KMS-11 (cell line): ENCODE measurements at regions not wholly inside any gene's neighbourhood (a gene's known extent, or its start where the extent isn't known, plus 50 kb on each side); places are given as distances from the start of the nearest gene placed in this dataset.

Source experiments
- H2AFZ ChIP-seq: fragments of 200-600 bp; sonication (generic); 2 replicates; pipeline ENCODE4 v1.6.1; 2016; ENCODE audit warnings: antibody characterized with exemption, mixed run types, low read depth
- H3K27ac ChIP-seq: fragments of 200-600 bp; sonication (generic); 2 replicates; pipeline ENCODE4 v1.6.1; 2016; ENCODE audit warnings: mild to moderate bottlenecking, mixed run types
- H3K27me3 ChIP-seq: fragments of 200-600 bp; sonication (generic); 2 replicates; pipeline ENCODE4 v1.6.1; 2017; ENCODE audit warnings: mild to moderate bottlenecking, low read depth, mixed run types, moderate library complexity; ENCODE audit not compliant: insufficient read depth
- H3K36me3 ChIP-seq: fragments of 200-600 bp; sonication (generic); 2 replicates; pipeline ENCODE4 v1.6.1; 2017; ENCODE audit warnings: mild to moderate bottlenecking, mixed run types; ENCODE audit not compliant: insufficient read depth
- H3K4me1 ChIP-seq: fragments of 200-600 bp; sonication (generic); 2 replicates; pipeline ENCODE4 v1.6.1; 2016; ENCODE audit warnings: mild to moderate bottlenecking, low read depth, mixed run types; ENCODE audit not compliant: poor library complexity, severe bottlenecking
- H3K4me2 ChIP-seq: fragments of 200-600 bp; sonication (generic); 2 replicates; pipeline ENCODE4 v1.7.0; 2016; ENCODE audit warnings: mild to moderate bottlenecking, mixed run types
- H3K4me3 ChIP-seq: fragments of 200-600 bp; sonication (generic); IDR thresholded peaks from 2 replicates; pipeline ENCODE4 v1.6.1; 2017; ENCODE audit warnings: low read depth, low read length, mixed read lengths; ENCODE audit not compliant: insufficient read depth
- H3K79me2 ChIP-seq: fragments of 200-600 bp; sonication (generic); 2 replicates; pipeline ENCODE4 v1.6.1; 2016; ENCODE audit warnings: low read depth, mixed run types; ENCODE audit not compliant: insufficient read depth
- H3K9ac ChIP-seq: fragments of 200-600 bp; sonication (generic); 2 replicates; pipeline ENCODE4 v1.6.1; 2016; ENCODE audit warnings: mild to moderate bottlenecking, mixed run types
- H4K20me1 ChIP-seq: fragments of 200-600 bp; sonication (generic); 2 replicates; pipeline ENCODE4 v1.6.1; 2016; ENCODE audit warnings: mild to moderate bottlenecking, mixed run types; ENCODE audit not compliant: insufficient read depth
- CTCF ChIP-seq: fragments of 200-600 bp; sonication (generic); conservative IDR thresholded peaks from 2 replicates; pipeline ENCODE4 v1.6.1; 2017; ENCODE audit warnings: low read depth, mild to moderate bottlenecking, antibody characterized with exemption, low read length, moderate library complexity, mixed read lengths

- no peaks in the 10 kb centered on the region for H3K36me3 ChIP-seq
- no peak overlapping the region for H3K27ac ChIP-seq
- H3K4me2 ChIP-seq = no peak overlapping the region
- H3K27me3 ChIP-seq = no peaks in the 10 kb centered on the region
- no peak for TF ChIP-seq CTCF
- no peaks in the 10 kb centered on the region for H3K4me1 ChIP-seq
- no peaks in the 10 kb centered on the region for H4K20me1 ChIP-seq
- H3K9ac ChIP-seq = no peak overlapping the region
- no peaks in the 10 kb centered on the region for H3K79me2 ChIP-seq
- no peak overlapping the region for H3K4me3 ChIP-seq
- H2AFZ ChIP-seq = no peak overlapping the region
Measured at GRCh38 chr22:19579115-19579811, 55.1 kb upstream of the CLDN5 start.

- H3K36me3 ChIP-seq = no peaks in the 10 kb centered on the region
- TF ChIP-seq CTCF = no peak
- no peaks in the 10 kb centered on the region for H4K20me1 ChIP-seq
- H3K9ac ChIP-seq = no peak overlapping the region
- no peak overlapping the region for H2AFZ ChIP-seq
- H3K79me2 ChIP-seq = no peaks in the 10 kb centered on the region
- H3K27ac ChIP-seq = no peak overlapping the region
- H3K27me3 ChIP-seq = no peaks in the 10 kb centered on the region
- H3K4me1 ChIP-seq = no peaks in the 10 kb centered on the region
- no peak overlapping the region for H3K4me2 ChIP-seq
- no peak overlapping the region for H3K4me3 ChIP-seq
Measured at GRCh38 chr22:19579880-19580279, 55.7 kb upstream of the CLDN5 start.

- no peak overlapping the region for H3K4me2 ChIP-seq
- H3K4me3 ChIP-seq = no peak overlapping the region
- no peaks in the 10 kb centered on the region for H3K27me3 ChIP-seq
Measured at GRCh38 chr22:19580291-19580890, 56.2 kb upstream of the CLDN5 start.

GRCh38 chr22:19582033-19582693 lies 58.0 kb upstream of the CLDN5 start:
- Histone ChIP-seq H3K4me2 (no peak overlapping the region), H3K27me3 (no peaks in the 10 kb centered on the region), H3K4me1 (no peaks in the 10 kb centered on the region), H2AFZ (no peak overlapping the region), H4K20me1 (no peaks in the 10 kb centered on the region), H3K36me3 (no peaks in the 10 kb centered on the region), H3K79me2 (no peaks in the 10 kb centered on the region), H3K4me3 (no peak overlapping the region), H3K27ac (no peak overlapping the region), H3K9ac (no peak overlapping the region)
- TF ChIP-seq CTCF = no peak

More at GRCh38 chr22:19580291-19580890, 56.2 kb upstream of the CLDN5 start:
- Histone ChIP-seq H2AFZ (no peak overlapping the region), H3K79me2 (no peaks in the 10 kb centered on the region), H4K20me1 (no peaks in the 10 kb centered on the region), H3K36me3 (no peaks in the 10 kb centered on the region), H3K4me1 (no peaks in the 10 kb centered on the region), H3K27ac (no peak overlapping the region), H3K9ac (no peak overlapping the region)
- no peak for TF ChIP-seq CTCF
